IMR-90 (cell line): ENCODE measurements at regions not wholly inside any gene's neighbourhood (a gene's known extent, or its start where the extent isn't known, plus 50 kb on each side); places are given as distances from the start of the nearest gene placed in this dataset.
"Not testable (repeated sequence)": the region's sequence is repeated elsewhere in the genome, so short reads cannot be mapped to it uniquely, and the experiment has no call there.

ENCODE experiments used
- ATAC-seq: fragments of 200-7000 bp; cut with Tn5 transposase; 2 replicates; pipeline ENCODE4 v1.9.1; 2020; ENCODE audit warnings: low read depth, mild to moderate bottlenecking, moderate library complexity
- BruUV-seq: library from RNA; stranded (reverse); fragments of 400-500 nt; replicated peaks from 2 replicates; lab custom pipeline; 2021; lab: Mats Ljungman, UMichigan
- CTCF ChIA-PET: fragments of 300-600 bp; formaldehyde crosslinking; extraction: SDS; loops from one replicate; lab custom pipeline; 2021; ENCODE audit warnings: antibody characterized with exemption; lab: Yijun Ruan, JAX
- POLR2A ChIA-PET: fragments of 300-600 bp; sonication (Branson Sonifier 250); formaldehyde crosslinking; loops from one replicate; lab custom pipeline; 2022; ENCODE audit warnings: antibody characterized with exemption; ENCODE audit not compliant: unreplicated experiment; lab: Charles Lee
- DNase-seq: peaks from one replicate; pipeline ENCODE4 v3.0.0; 2013
- H2AFZ ChIP-seq: replicated peaks from 2 replicates; pipeline ENCODE3; 2013; ENCODE audit warnings: low read length, mild to moderate bottlenecking; ENCODE audit not compliant: poor library complexity
- H2AK5ac ChIP-seq: 2 replicates; pipeline ENCODE4 v1.6.1; 2013; ENCODE audit warnings: low read depth, low read length, inconsistent platforms
- H2AK9ac ChIP-seq: replicated peaks from 2 replicates; pipeline ENCODE3; 2013; ENCODE audit warnings: mild to moderate bottlenecking, low read depth, low read length, moderate library complexity; ENCODE audit not compliant: poor library complexity
- H2BK120ac ChIP-seq: 2 replicates; pipeline ENCODE4 v1.6.1; 2013; ENCODE audit warnings: low read depth, low read length, inconsistent platforms
- H2BK15ac ChIP-seq: 3 replicates; pipeline ENCODE4 v1.6.1; 2013; ENCODE audit warnings: low read depth, low read length, inconsistent platforms
- H2BK20ac ChIP-seq: 2 replicates; pipeline ENCODE4 v1.6.1; 2013; ENCODE audit warnings: low read depth, mild to moderate bottlenecking, inconsistent platforms, low read length, moderate library complexity
- H2BK5ac ChIP-seq: 2 replicates; pipeline ENCODE4 v1.6.1; 2013; ENCODE audit warnings: mild to moderate bottlenecking, low read depth, low read length, inconsistent platforms; ENCODE audit not compliant: poor library complexity, severe bottlenecking
- H3K14ac ChIP-seq: replicated peaks from 2 replicates; pipeline ENCODE4 v1.6.1; 2013; ENCODE audit warnings: low read depth, low read length, inconsistent platforms
- H3K18ac ChIP-seq: 2 replicates; pipeline ENCODE4 v1.6.1; 2013; ENCODE audit warnings: low read depth, low read length, control low read depth
- H3K23ac ChIP-seq: 2 replicates; pipeline ENCODE4 v1.6.1; 2013; ENCODE audit warnings: low read depth, low read length, inconsistent platforms
- H3K27ac ChIP-seq: 2 replicates; pipeline ENCODE4 v1.5.1; 2013; ENCODE audit warnings: mild to moderate bottlenecking, control low read depth, low read length; ENCODE audit not compliant: insufficient read depth
- H3K27me3 ChIP-seq: 2 replicates; pipeline ENCODE4 v1.6.1; 2013; ENCODE audit warnings: low read length; ENCODE audit not compliant: control insufficient read depth, insufficient read depth
- H3K36me3 ChIP-seq: 2 replicates; pipeline ENCODE4 v1.6.1; 2013; ENCODE audit warnings: low read length, mixed read lengths; ENCODE audit not compliant: control insufficient read depth, insufficient read depth
- H3K4ac ChIP-seq: 2 replicates; pipeline ENCODE4 v1.6.1; 2013; ENCODE audit warnings: low read depth, low read length, inconsistent platforms
- H3K4me1 ChIP-seq: 2 replicates; pipeline ENCODE4 v1.6.1; 2013; ENCODE audit warnings: low read length, mixed read lengths; ENCODE audit not compliant: control insufficient read depth, insufficient read depth
- H3K4me2 ChIP-seq: 2 replicates; pipeline ENCODE4 v1.6.1; 2013; ENCODE audit warnings: low read depth, mild to moderate bottlenecking, control low read depth, low read length, moderate library complexity
- H3K4me3 ChIP-seq: 2 replicates; pipeline ENCODE4 v1.5.1; 2013; ENCODE audit warnings: low read depth, mild to moderate bottlenecking, control low read depth, low read length, moderate library complexity; ENCODE audit not compliant: insufficient read depth
- H3K56ac ChIP-seq: 2 replicates; pipeline ENCODE4 v1.6.1; 2013; ENCODE audit warnings: low read length, inconsistent platforms; ENCODE audit not compliant: insufficient read depth; ENCODE audit errors: extremely low read depth
- H3K79me1 ChIP-seq, 2 experiments: 2 replicates each; pipeline ENCODE4 v1.6.1; 2013; ENCODE audit warnings: low read length in 2 of 2, inconsistent platforms in 1 of 2, low read depth in 1 of 2
- H3K9ac ChIP-seq: 2 replicates; pipeline ENCODE4 v1.6.1; 2013; ENCODE audit warnings: low read depth, low read length, control low read depth
- H3K9me1 ChIP-seq: 2 replicates; pipeline ENCODE4 v1.6.1; 2013; ENCODE audit warnings: low read length, inconsistent platforms; ENCODE audit not compliant: insufficient read depth
- H3K9me3 ChIP-seq: 2 replicates; pipeline ENCODE4 v1.6.1; 2013; ENCODE audit warnings: low read length; ENCODE audit not compliant: control insufficient read depth, insufficient read depth
- H4K20me1 ChIP-seq: 2 replicates; pipeline ENCODE4 v1.6.1; 2013; ENCODE audit warnings: low read length, inconsistent platforms; ENCODE audit not compliant: insufficient read depth
- H4K5ac ChIP-seq: 2 replicates; pipeline ENCODE4 v1.6.1; 2013; ENCODE audit warnings: mild to moderate bottlenecking, low read depth, low read length, control low read depth
- H4K8ac ChIP-seq, 2 experiments: 2 replicates each; pipeline ENCODE4 v1.6.1; 2013; ENCODE audit warnings: low read depth in 2 of 2, low read length in 2 of 2, control low read depth in 1 of 2, inconsistent platforms in 1 of 2
- H4K91ac ChIP-seq: 2 replicates; pipeline ENCODE4 v1.6.1; 2013; ENCODE audit warnings: low read depth, low read length, inconsistent platforms; ENCODE audit not compliant: insufficient read depth
- WGBS, 2 experiments: methylation state at CpG; one replicate each; pipeline versions ENCODE4 v1.1.5 to v1.1.7; 2013; ENCODE audit warnings: missing lambda C conversion rate in 2 of 2; ENCODE audit not compliant: insufficient read length in 1 of 2; ENCODE audit errors: extremely low coverage in 2 of 2; 5-methylcytosine and 5-hydroxymethylcytosine counted together
- dilution Hi-C: fragments of 300-500 bp; cut with HindIII; formaldehyde crosslinking; loops from one replicate; pipeline ENCODE4 v1.14.3; 2018; ENCODE audit warnings: low sequenced_read_pairs; ENCODE audit not compliant: unreplicated experiment
- in situ Hi-C: fragments of 300-500 bp; cut with MboI; formaldehyde crosslinking; loops from 3 replicates; pipeline ENCODE4 v1.14.3; 2019; ENCODE audit warnings: low sequenced_read_pairs, inconsistent platforms, mixed read lengths
- intact Hi-C: fragments of 100-400 bp; cut with micrococcal nuclease; formaldehyde crosslinking; loops from 2 replicates; pipeline ENCODE4 v1.10.0; 2022
- TF ChIP-seq, protein P1 (sequence below): conservative IDR thresholded peaks from 2 replicates; pipeline ENCODE4 v1.5.1; 2012; ENCODE audit warnings: mild to moderate bottlenecking, low read depth, low read length, improper control_type of control experiment

DNA sequence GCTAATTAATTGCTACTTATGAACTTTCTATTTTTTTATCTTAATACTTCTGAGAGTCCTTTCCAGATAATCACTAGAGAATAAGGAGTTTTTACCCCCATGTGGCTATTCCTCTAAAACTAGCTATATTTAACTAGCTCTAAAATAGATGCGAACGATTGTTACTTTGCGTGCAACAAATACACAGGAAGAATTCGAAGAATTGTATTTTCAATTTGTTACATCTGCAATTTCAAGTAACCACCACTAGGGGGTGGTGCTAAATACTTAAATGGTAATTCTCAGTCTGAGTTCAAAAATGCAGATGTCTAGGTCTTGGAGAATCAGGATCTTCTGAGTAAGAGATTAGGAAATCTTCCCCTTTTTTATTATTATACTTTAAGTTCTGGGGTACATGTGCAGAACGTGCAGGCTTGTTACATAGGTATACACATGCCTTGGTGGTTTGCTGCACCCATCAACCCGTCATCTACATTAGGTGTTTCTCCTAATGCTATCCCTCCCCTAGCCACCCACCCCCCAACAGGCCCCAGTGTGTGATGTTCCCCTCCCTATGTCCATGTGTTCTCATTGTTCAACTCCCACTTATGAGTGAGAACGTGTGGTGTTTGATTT lies 80.9 kb upstream of the KIF2A start:
- CTCF ChIA-PET, result interaction anchor here (0.6 kb wide), 1 partner anchor 1967 kb away, joined by 3 read pairs; no protein-coding TSS in a partner anchor
- not testable (repeated sequence) for H3K4me1 ChIP-seq
- in situ Hi-C loops, result loop anchor here (10.0 kb wide), 1 partner anchor 130 kb away; no protein-coding TSS in a partner anchor

DNA sequence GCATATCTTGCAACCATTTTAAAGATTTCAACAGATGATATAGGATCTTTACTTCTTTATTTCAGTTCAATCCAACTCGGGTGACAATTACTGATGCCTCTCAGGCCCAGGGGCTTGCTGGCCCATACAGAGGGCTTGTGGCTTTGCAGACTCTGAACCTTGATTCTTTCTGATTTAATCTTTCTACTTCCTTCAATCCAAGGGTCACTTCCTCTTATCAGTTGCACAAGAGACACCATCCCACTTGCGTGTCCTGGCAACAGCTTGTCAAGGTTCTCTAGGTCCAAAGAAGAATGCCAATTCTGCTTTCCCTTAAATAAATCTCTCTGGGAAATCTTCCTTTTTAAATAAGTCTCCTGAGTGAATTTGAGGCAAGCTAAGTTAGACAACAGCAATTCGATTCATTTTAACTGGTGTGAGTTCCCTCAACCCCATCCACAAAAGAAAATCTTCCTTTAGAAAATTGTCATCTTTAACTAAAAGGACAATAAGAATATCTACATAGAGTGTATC lies 75.1 kb upstream of the KIF2A start:
- ATAC-seq, H4K5ac ChIP-seq, BruUV-seq, H3K4me1 ChIP-seq, H2BK120ac ChIP-seq, H3K9me1 ChIP-seq, H3K56ac ChIP-seq, H3K4me2 ChIP-seq, H3K36me3 ChIP-seq, H3K79me1 ChIP-seq, dilution Hi-C loops, H2AFZ ChIP-seq, H3K9me3 ChIP-seq, H3K18ac ChIP-seq, H3K4ac ChIP-seq, in situ Hi-C loops, H3K14ac ChIP-seq, H3K4me3 ChIP-seq, H2BK20ac ChIP-seq, H4K91ac ChIP-seq, intact Hi-C loops, H3K23ac ChIP-seq, H2BK15ac ChIP-seq, H3K27ac ChIP-seq, H2BK5ac ChIP-seq, H4K8ac ChIP-seq, H4K20me1 ChIP-seq, H3K27me3 ChIP-seq, H2AK9ac ChIP-seq, H3K9ac ChIP-seq, DNase-seq, H2AK5ac ChIP-seq, POLR2A ChIA-PET, CTCF ChIA-PET: not testable (repeated sequence)
- WGBS, 2 experiments, result no CpG with 5 or more reads among the region's 3 CpGs

More for the DNA sequence above, 80.9 kb upstream of the KIF2A start:
- H2BK5ac ChIP-seq, BruUV-seq, POLR2A ChIA-PET, H3K27me3 ChIP-seq, H4K91ac ChIP-seq, H2BK20ac ChIP-seq, H2AK5ac ChIP-seq, H3K9me1 ChIP-seq, H3K36me3 ChIP-seq, H2BK120ac ChIP-seq, H3K14ac ChIP-seq, H3K9me3 ChIP-seq, H4K5ac ChIP-seq, H2AK9ac ChIP-seq, H4K8ac ChIP-seq, DNase-seq, H3K18ac ChIP-seq, H3K4ac ChIP-seq, H3K56ac ChIP-seq, H3K4me2 ChIP-seq, H2BK15ac ChIP-seq, H3K4me3 ChIP-seq, dilution Hi-C loops, H4K20me1 ChIP-seq, H3K79me1 ChIP-seq, ATAC-seq, H3K23ac ChIP-seq, H2AFZ ChIP-seq, H3K27ac ChIP-seq, H3K9ac ChIP-seq: not testable (repeated sequence)
- TF ChIP-seq, protein P1, sequence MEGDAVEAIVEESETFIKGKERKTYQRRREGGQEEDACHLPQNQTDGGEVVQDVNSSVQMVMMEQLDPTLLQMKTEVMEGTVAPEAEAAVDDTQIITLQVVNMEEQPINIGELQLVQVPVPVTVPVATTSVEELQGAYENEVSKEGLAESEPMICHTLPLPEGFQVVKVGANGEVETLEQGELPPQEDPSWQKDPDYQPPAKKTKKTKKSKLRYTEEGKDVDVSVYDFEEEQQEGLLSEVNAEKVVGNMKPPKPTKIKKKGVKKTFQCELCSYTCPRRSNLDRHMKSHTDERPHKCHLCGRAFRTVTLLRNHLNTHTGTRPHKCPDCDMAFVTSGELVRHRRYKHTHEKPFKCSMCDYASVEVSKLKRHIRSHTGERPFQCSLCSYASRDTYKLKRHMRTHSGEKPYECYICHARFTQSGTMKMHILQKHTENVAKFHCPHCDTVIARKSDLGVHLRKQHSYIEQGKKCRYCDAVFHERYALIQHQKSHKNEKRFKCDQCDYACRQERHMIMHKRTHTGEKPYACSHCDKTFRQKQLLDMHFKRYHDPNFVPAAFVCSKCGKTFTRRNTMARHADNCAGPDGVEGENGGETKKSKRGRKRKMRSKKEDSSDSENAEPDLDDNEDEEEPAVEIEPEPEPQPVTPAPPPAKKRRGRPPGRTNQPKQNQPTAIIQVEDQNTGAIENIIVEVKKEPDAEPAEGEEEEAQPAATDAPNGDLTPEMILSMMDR, result 0 out of 2 replicates have a peak, but pooled peaks have one; percentile 3
- WGBS, 2 experiments, result no CpG with 5 or more reads among the region's 7 CpGs
- intact Hi-C loops, result loop anchor here (1.0 kb wide), 1 partner anchor 129 kb away; no protein-coding TSS in a partner anchor
